GM19099 (cell line): ENCODE measurements at regions not wholly inside any gene's neighbourhood (a gene's known extent, or its start where the extent isn't known, plus 50 kb on each side); places are given as distances from the start of the nearest gene placed in this dataset.

Experiments
- POLR2A ChIP-seq: IDR thresholded peaks from 3 replicates; pipeline ENCODE4 v1.6.1; 2011; ENCODE audit warnings: low read depth; ENCODE audit not compliant: insufficient read length; ENCODE audit errors: extremely low read depth

- TF ChIP-seq POLR2A, result no peak
Observed at GRCh38 chr10:78255796-78256638, 222.4 kb downstream of the RPS24 start.

DNA sequence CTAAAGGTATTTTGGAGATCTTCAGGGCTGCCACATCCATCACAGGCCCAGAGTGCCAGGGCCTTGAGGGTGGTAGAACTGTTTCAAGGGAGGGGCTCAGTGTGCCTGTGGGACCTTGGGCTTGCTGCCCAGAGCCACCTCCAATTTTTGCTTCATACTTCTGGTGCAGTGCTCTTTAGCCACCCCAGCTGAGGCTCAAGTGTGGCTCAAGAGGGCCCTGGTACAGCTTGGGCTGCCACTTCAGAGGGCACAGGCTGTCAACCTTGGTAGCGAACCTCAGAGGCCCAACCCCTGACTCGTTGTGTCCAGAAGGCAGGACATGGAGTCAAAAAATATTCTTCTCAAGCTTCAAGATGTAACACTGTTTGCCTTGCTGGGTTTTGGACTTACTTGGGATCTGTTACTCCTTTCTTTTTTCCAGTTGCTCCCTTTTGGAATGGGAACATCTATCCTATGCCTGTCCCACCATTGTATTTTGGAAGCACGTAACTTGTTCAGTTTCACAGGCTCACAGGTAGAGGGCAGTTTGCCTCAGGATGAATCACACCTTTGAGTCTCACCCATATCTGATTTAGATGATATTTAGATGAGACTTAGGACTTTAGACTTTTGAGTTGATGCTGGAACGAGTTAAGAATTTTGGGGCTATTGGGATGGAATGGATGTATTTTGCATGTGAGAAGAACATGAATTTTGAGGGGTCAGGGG lies 224.8 kb downstream of the RPS24 start:
- TF ChIP-seq POLR2A, result no peak

- TF ChIP-seq POLR2A, result no peak
Observed at GRCh38 chr10:78259391-78259790, 225.7 kb downstream of the RPS24 start.

GRCh38 chr10:78260141-78260540 lies 226.5 kb downstream of the RPS24 start:
- no peak for TF ChIP-seq POLR2A

DNA sequence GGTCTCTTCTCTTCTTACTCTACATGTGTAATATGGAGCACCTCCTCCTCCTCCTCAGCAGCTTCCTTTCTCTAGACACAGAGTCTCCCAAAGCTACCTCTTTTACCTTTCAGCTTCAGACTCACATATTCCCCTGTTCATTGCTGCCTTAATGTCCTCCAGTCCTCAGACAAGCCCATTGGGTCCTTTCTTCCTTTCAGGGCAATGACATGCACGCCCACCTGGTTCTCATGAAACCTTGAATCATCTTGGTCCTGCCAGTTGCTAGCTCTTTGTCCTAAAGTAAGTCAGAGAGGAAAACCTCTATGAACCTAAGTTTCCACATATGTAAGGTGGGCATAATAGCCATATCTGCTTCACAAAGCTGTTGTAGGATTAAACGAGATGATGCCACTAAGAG lies 227.0 kb downstream of the RPS24 start:
- TF ChIP-seq POLR2A, result no peak

DNA sequence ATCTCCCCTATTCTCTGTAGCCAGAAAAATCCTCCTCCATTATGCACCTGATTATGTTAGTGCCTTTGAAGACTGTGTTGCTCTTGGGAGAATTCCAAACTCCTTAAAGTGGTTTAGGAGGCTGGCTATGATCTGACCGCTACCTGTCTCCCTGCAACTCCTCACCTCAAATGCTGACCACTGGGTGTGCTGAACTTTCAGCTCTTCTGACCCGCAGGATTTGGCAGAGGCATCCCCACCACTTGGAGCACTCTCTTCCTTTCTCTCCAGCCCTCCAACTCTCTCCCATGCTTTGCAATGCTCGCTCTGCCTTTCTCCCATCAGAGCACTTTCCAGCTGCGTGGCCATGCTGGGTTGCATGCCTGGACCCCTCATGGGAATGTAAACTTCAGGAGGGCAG lies 227.6 kb downstream of the RPS24 start:
- no peak for TF ChIP-seq POLR2A

- TF ChIP-seq POLR2A, result no peak
Observed at GRCh38 chr10:78262860-78263259, 229.2 kb downstream of the RPS24 start.

GRCh38 chr10:78263521-78263988 lies 229.9 kb downstream of the RPS24 start:
- TF ChIP-seq POLR2A, result no peak

- TF ChIP-seq POLR2A, result no peak
Observed at GRCh38 chr10:78264361-78264760, 230.7 kb downstream of the RPS24 start.

GRCh38 chr10:78266741-78267469 lies 233.2 kb downstream of the RPS24 start:
- TF ChIP-seq POLR2A, result no peak

GRCh38 chr10:78267598-78267997 lies 233.9 kb downstream of the RPS24 start:
- no peak for TF ChIP-seq POLR2A

DNA sequence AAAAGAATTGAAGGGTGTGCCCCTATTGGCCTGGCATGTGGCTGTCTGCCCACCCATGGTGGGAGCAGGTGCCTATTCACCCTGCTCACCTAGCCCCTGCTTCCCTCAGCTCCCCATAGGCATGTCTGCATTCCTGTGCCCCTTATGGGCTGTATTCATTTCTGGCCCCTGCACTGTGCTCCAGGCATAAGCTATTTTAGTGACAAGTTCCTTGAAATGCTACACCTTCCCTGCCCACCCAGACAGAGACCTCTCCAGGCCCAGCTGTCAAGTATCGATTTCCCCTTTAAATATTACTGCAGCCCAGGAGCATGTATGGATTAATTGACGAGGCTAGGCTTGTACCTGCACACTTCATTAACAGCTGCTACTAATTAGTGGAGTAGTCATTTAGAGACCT lies 235.4 kb downstream of the RPS24 start:
- TF ChIP-seq POLR2A, result no peak

DNA sequence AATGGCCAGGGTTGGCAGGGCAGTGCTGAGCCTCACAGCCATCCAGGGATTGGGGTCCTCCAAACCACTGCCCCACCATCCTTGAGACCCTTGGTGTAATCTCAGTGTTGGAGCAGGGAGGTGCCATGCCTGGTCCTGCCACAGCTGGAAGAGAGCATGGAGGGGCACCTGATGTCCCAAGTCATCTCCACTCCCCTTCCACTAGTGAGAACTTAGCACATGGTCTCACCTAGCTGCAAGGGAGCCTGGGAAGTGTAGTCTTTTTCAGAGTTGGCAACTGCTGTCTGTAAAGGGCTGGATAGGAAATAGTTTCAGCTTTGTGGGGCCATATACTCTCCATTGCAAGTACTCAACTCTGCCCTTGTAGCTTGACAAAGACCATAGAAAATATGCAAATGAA lies 238.7 kb downstream of the RPS24 start:
- no peak for TF ChIP-seq POLR2A

DNA sequence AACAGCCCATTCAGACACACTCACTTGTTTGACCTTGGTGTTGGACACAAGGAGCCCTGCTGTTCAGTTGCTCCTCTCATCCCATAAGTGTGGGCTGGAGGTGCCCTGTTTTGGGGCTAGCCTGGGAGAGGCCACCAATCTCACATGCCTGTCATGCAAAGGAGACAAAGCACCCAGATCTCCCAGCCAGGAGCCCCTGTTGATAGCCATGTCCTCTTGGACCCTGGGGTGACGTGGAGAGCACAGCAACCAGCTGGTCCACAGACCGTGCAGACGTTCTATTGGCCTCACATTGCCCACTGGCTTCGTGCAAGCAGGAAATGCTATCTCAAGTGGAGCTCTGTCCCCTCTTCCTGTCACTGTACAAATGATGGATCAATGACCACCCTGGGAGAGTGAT lies 240.8 kb downstream of the RPS24 start:
- no peak for TF ChIP-seq POLR2A

DNA sequence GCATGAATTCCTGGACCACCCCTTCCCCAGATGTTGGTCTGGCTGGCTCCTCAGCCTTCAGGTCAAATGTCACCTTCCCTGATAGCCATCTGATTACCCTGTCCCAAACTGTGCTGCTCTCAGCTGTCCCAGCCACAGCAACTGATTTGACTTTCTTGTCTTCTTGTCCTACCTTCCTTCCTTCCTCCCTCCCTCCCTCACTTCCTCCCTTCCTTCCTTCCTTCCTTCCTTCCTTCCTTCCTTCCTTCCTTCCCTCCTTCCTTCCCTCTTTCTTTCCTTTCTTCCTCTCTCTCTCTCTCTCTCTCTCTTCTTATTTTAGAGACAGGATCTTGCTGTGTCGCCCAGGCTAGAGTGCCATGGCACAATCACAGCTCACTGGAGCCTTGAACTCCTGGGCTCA lies 242.5 kb downstream of the RPS24 start:
- TF ChIP-seq POLR2A, result no peak
